Hematopoietic multipotent progenitor cell treated with erythropoietin and hydrocortisone succinate and interleukin-3 and kit ligand, for 17 days (in vitro differentiated cells): ENCODE measurements at regions not wholly inside any gene's neighbourhood (a gene's known extent, or its start where the extent isn't known, plus 50 kb on each side); places are given as distances from the start of the nearest gene placed in this dataset.
A peak's percentile ranks its signal among the peaks of the same experiment; 100 is the strongest.
"Not testable (repeated sequence)": the region's sequence is repeated elsewhere in the genome, so short reads cannot be mapped to it uniquely, and the experiment has no call there.

Experiments used
- DNase-seq: peaks from one replicate; pipeline ENCODE4 v3.0.0-alpha.2; 2015; ENCODE audit warnings: low spot score

DNA sequence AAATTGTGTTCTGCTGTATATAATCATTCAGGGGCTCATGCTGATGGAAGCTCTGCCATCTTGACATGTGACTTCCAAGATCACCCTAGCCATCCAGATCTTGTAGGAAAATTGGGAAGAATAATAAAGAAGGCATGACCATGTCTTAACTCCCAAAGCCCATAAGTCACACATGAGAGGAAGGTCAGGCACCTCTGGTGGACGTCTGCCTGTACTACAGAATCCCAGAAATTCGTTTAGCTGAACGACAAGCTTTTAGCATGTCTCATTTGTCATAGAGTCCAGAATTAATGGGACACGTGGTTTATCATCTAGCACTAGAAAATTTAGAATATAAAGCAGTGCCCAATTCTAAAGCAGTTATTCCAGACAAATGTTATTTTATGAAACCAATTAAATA is 212.7 kb downstream of the CENPC start:
- DNase-seq = no peak

- DNase-seq = no peak
Observed at GRCh38 chr4:67328393-67328792, 216.9 kb downstream of the CENPC start.

DNA sequence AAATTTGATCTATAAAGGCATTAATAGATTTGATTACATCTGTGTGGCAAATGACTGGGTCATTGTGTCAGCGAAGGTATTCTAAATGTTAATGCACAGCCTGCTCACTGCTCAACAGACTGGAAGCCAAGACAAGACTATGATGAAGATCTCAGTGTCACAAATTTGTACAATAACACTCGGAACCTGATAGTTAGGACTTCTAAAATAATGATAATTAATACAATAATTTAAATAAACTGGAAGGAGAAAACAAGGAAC is 217.4 kb downstream of the CENPC start:
- DNase-seq = no peak

DNA sequence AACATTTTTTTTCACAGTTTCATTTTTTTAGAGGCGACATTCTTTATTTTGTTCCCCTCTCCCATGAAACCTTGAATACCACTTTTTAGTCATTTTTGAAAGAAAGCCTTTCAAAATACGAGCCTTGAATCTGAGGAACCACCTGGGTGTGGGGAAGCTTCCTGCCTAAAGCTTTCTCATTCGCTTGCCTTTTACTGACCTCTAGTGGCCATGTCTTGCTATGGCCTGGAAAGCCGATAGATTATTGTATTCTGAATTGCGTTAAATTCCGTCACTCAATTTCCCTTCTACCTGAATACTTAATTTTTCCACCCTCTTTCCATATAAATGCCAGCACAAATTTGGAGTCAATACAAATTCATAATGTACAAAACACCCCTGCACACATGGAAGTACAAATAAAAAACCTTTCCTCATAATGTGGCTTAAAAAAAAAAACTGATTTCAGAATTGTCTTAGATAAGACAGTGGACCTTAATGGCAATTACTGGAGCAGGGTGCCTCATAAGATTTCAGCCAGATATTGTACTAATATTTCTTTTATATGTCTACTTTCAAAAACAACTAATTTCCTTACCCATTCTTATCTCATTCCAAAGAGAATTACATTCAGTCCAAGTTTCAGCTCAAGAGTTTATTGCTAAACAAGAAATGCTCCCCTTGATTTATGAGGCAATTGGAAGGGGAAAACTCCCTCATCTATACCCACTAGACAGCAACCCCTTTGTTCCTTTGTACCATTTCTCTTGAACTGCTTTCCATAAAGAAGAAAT is 217.9 kb downstream of the CENPC start:
- DNase-seq = peak; percentile 63

DNA sequence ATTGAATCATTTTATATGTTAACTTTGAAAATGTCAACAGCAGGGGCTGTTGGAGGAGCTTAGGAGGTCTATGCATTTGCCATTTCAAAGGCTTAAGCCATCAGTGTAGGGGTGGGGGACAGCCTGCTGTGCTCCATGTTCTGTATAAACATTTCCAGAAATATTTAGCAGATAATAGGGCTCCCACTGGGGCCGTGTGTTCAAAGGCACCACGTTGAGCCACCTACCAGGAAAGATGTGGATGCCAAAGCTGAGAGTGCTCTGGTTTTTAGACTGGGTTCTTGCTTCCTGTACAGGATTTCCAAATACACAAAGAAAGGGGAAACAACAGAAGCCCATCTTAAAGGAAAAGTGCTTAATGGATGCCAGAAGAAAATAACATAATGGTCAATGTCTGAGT is 219.5 kb downstream of the CENPC start:
- DNase-seq = no peak

DNA sequence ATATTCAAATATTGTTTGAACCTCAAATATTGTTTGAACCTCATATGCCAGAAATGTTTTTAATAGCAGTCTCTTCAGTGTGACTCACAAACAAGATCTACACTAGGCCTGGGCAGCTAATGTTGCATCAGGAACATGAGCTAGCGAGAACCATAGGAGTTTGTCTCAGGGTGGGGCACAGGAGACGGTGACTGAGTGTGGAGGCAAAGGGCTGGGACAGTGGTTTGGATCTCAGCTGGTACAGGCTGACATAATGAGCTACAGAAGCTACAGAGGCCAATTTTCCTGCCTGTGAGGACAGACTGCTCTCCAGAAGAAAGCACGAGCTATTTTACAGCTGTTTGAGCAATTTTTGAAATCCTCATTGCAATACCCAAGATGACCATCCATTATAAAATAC is 224.7 kb downstream of the CENPC start:
- DNase-seq = no peak

DNA sequence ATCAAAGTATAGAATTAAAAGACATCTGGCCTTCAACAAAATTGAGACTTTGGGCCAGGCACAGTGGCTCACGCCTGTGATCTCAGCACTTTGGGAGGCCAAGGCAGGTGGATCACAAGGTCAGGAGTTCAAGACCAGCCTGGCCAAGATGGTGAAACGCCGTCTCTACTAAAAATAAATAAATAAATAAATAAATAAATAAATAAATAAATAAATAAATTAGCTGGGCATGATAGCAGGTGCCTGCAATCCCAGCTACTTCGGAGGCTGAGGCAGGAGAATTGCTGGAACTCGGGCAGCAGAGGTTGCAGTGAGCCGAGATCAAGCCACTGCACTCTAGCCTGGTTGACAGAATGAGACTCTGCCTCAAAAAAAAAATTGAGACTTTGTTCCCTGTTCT is 225.7 kb downstream of the CENPC start:
- DNase-seq = not testable (repeated sequence)

- not testable (repeated sequence) for DNase-seq
Observed at GRCh38 chr4:67300497-67301185, 244.7 kb downstream of the CENPC start.

DNA sequence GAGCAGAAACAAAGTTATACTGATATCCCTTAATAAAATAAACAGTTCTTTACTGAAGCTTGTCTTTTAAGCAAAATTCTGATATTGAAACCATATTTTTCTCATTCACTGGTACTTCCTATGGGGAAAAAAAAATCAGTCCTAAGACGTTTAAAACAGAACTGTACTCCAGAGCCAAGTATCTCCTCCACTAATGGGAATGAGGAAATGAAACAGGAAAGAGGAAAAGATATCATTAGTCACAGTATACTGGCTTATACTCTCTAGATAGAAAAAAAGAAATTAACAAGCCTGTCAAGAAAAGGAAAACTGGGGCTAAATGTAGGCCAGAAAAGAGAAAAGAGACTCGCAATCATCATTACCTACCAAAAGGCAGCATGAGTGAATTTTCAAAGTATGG is 252.7 kb downstream of the CENPC start:
- DNase-seq = no peak

GRCh38 chr4:67292045-67292444 is 253.3 kb downstream of the CENPC start:
- no peak for DNase-seq

GRCh38 chr4:67291644-67292043 is 253.7 kb downstream of the CENPC start:
- no peak for DNase-seq

DNA sequence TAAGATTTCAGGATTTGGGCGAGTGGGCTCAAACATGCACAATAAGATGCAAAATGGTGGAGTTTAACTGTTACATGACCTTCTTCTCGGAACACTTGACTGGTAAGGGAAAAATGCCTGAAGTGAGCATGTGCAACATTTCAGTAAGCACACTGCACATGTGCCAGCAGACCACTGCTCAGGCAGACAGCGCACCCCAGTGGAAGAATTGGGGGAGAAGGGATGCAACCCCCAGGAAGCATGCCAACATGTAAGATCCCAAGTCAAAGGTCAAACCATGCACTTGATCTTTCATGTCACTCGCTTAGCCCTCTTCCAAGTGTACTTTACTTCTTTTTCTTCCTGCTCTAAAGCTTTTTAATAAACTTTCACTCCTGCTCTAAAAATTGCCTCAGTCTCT is 256.3 kb downstream of the CENPC start:
- DNase-seq = no peak

DNA sequence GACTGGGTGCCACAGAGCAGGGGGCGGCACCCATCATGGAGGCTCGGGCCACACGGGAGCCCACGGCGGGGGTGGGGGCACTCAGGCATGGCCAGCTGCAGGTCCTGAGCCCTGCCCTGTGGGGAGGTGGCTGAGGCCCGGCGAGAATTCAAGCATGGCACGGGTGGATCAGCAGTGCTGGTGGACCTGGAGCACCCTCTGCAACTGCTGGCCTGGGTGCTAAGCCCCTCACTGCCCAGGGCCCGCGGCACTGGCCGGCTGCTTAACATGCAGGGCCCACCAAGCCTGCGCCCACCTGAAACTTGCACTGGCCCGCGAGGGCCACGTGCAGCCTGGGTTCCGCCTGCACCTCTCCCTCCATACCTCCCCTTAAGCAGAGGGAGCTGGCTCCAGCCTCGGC is 258.6 kb downstream of the CENPC start:
- DNase-seq = no peak

- no peak for DNase-seq
Observed at GRCh38 chr4:67282749-67283148, 262.6 kb downstream of the CENPC start.

- no peak for DNase-seq
Observed at GRCh38 chr4:67275179-67275750, 270.0 kb downstream of the CENPC start.

DNA sequence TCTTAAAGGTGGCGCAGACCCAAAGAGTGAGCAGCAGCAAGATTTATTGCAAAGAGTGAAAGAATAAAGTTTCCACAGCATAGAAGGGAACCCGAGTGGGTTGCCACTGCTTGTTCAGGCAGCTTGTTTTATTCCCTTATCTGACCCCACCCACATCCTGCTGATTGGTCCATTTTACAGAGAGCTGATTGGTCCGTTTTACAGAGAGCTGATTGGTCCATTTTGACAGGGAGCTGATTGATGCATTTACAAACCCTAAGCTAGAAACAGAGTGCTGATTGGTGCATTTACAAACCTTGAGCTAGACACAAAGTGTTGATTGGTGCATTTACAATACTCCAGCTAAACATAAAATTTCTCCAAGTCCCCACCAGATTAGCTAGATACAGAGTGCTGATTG is 270.6 kb downstream of the CENPC start:
- DNase-seq = not testable (repeated sequence)

- DNase-seq = no peak
Observed at GRCh38 chr4:67273666-67274065, 271.6 kb downstream of the CENPC start.

- DNase-seq = no peak
Observed at GRCh38 chr4:67261971-67262370, 283.3 kb downstream of the CENPC start.

DNA sequence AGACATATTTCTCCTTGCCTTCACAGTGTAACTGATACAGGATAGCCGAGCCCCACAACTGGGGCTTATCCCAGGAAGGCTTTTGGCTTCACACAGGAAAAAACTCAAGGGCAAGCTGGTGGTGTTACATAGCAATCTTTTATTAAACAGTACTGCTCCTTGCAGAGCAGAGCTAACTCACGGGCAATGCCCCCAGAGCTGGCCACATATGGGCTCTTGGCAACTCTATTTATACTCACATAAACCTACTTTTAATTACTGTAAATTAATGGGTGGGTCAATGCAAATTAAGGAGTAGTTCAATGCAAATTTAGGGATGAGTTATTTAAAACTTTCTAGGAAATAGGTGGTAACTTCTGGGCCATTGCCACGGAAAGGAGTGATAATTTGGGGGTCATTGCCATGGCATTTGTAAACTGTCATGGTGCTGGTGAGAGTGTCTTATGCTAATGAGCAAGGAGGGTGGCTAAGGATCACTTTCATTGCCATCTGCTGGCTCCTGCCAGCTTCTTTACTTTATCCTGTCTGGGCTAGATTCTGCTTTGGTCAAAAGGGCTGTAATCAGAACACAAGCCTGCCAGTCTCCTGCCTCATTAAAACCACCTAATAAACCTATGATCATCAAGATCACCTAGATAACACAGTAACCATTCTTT is 288.8 kb downstream of the CENPC start:
- no peak for DNase-seq

- no peak for DNase-seq
Observed at GRCh38 chr4:67250131-67250896, 295.0 kb downstream of the CENPC start.

- DNase-seq = no peak
Observed at GRCh38 chr4:67236788-67237187, 308.5 kb downstream of the CENPC start.

GRCh38 chr4:67236318-67236717 is 309.0 kb downstream of the CENPC start:
- DNase-seq = no peak
